ENCODE measurements at regions not wholly inside any gene's neighbourhood (a gene's known extent, or its start where the extent isn't known, plus 50 kb on each side); places are given as distances from the start of the nearest gene placed in this dataset.

- no peak for TF ChIP-seq POLR2AphosphoS5 (IDR thresholded peaks at IDR 0.05; ENCODE audit: low read depth, low read length)
- no peak for TF ChIP-seq SIN3A (IDR thresholded peaks at IDR 0.05; ENCODE audit: borderline replicate concordance, insufficient read depth, low read depth, low read length)
- TF ChIP-seq, protein P1, sequence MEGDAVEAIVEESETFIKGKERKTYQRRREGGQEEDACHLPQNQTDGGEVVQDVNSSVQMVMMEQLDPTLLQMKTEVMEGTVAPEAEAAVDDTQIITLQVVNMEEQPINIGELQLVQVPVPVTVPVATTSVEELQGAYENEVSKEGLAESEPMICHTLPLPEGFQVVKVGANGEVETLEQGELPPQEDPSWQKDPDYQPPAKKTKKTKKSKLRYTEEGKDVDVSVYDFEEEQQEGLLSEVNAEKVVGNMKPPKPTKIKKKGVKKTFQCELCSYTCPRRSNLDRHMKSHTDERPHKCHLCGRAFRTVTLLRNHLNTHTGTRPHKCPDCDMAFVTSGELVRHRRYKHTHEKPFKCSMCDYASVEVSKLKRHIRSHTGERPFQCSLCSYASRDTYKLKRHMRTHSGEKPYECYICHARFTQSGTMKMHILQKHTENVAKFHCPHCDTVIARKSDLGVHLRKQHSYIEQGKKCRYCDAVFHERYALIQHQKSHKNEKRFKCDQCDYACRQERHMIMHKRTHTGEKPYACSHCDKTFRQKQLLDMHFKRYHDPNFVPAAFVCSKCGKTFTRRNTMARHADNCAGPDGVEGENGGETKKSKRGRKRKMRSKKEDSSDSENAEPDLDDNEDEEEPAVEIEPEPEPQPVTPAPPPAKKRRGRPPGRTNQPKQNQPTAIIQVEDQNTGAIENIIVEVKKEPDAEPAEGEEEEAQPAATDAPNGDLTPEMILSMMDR (IDR thresholded peaks at IDR 0.05), result no peak
- TF ChIP-seq REST (IDR thresholded peaks at IDR 0.05; ENCODE audit: insufficient read depth in 1 of 2, low read depth in 2 of 2, low read length in 1 of 2), result no peak
- Histone ChIP-seq H3K9me3 (ENCODE audit: control insufficient read depth, insufficient read depth, low read depth, low read length) (no peaks in the 10 kb centered on the region), H3K27ac (ENCODE audit: low read length) (no peak overlapping the region), H3K36me3 (ENCODE audit: control insufficient read depth, insufficient read depth, low read length) (no peaks in the 10 kb centered on the region), H3K4me1 (ENCODE audit: control insufficient read depth, insufficient read depth, low read length) (no peaks in the 10 kb centered on the region), H3K27me3 (ENCODE audit: control insufficient read depth, insufficient read depth, low read length) (no peaks in the 10 kb centered on the region), H3K4me3 (ENCODE audit: low read depth in 2 of 2, low read length in 2 of 2) (no peak overlapping the region)
- CTCF ChIA-PET, result no interaction called here
- no TSS peak for BruUV-seq (replicated peaks)
- intact Hi-C loops (cut with micrococcal nuclease; ENCODE audit: unreplicated experiment) (loop anchor here (5.0 kb wide), 1 partner anchor 81 kb away; no protein-coding TSS in a partner anchor), in situ Hi-C loops (cut with HindIII; ENCODE audit: low pct_unique_long_range_greater_than_20kb, low sequenced_read_pairs) (no loop called here)
- DNase-seq (ENCODE audit: low read depth, low spot score) (no peak), ATAC-seq (no peak)
- POLR2A ChIA-PET, result no interaction called here
Observed at GRCh38 chr3:76026379-76026778, 241.0 kb upstream of the ZNF717 start.

- H3K9me3 ChIP-seq (ENCODE audit: control insufficient read depth, insufficient read depth, low read depth, low read length), result no peaks in the 10 kb centered on the region
- ChIA-PET CTCF (no interaction called here), POLR2A (no interaction called here)
- TF ChIP-seq REST (IDR thresholded peaks at IDR 0.05; ENCODE audit: insufficient read depth in 1 of 2, low read depth in 2 of 2, low read length in 1 of 2) (no peak), POLR2AphosphoS5 (IDR thresholded peaks at IDR 0.05; ENCODE audit: low read depth, low read length) (no peak), SIN3A (IDR thresholded peaks at IDR 0.05; ENCODE audit: borderline replicate concordance, insufficient read depth, low read depth, low read length) (no peak), TCF7L2 (IDR thresholded peaks at IDR 0.05; ENCODE audit: low read depth, low read length) (no peak)
- TF ChIP-seq, protein P1 (IDR thresholded peaks at IDR 0.05), result no peak
- BruUV-seq (replicated peaks), result no TSS peak
- H3K4me1 ChIP-seq (ENCODE audit: control insufficient read depth, insufficient read depth, low read length), result no peaks in the 10 kb centered on the region
- H3K36me3 ChIP-seq (ENCODE audit: control insufficient read depth, insufficient read depth, low read length), result no peaks in the 10 kb centered on the region
- H3K27me3 ChIP-seq (ENCODE audit: control insufficient read depth, insufficient read depth, low read length), result no peaks in the 10 kb centered on the region
- intact Hi-C loops (cut with micrococcal nuclease; ENCODE audit: unreplicated experiment), result loop anchor here (5.0 kb wide), 1 partner anchor 79 kb away; no protein-coding TSS in a partner anchor
- no peak overlapping the region for H3K27ac ChIP-seq (ENCODE audit: low read length)
- no peak overlapping the region for H3K4me3 ChIP-seq (ENCODE audit: low read depth in 2 of 2, low read length in 2 of 2)
- DNase-seq (ENCODE audit: low read depth, low spot score), result no peak
- ATAC-seq, result no peak
- in situ Hi-C loops (cut with HindIII; ENCODE audit: low pct_unique_long_range_greater_than_20kb, low sequenced_read_pairs), result no loop called here
Observed at GRCh38 chr3:76028774-76029173, 243.4 kb upstream of the ZNF717 start.

Data from Panc1 (cell line).